Hindlimb muscle (tissue), 1 donor: ENCODE measurements at regions not wholly inside any gene's neighbourhood (a gene's known extent, or its start where the extent isn't known, plus 50 kb on each side); places are given as distances from the start of the nearest gene placed in this dataset.
"Not testable (repeated sequence)": the region's sequence is repeated elsewhere in the genome, so short reads cannot be mapped to it uniquely, and the experiment has no call there.

Experiments
- DNase-seq: peaks from one replicate; pipeline ENCODE4 v3.0.0-alpha.2; 2013

GRCh38 chr5:53733853-53734252, 173.4 kb downstream of the NDUFS4 start:
- no peak for DNase-seq

GRCh38 chr5:53738105-53738504, 177.7 kb downstream of the NDUFS4 start:
- no peak for DNase-seq

DNA sequence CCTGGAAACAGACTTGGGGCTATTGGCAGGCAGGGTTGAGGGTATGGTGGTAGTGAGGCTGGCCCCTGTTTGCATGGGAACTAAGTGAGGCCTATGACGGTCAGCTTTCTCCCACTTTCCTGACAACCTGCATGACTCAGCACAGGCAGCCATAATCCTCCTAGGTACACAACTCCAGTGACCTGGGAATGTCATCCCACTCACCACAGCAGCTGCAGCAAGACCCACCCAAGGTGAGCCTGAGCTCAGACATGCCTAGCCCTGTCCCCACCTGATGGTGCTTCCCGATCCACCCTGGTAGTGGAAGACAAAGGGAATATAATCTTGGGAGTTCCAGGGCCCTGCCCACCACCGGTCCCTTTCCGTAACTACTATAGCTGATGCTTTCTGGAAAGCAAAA, 178.7 kb downstream of the NDUFS4 start:
- DNase-seq: no peak

GRCh38 chr5:53749621-53750020, 189.2 kb downstream of the NDUFS4 start:
- no peak for DNase-seq

DNA sequence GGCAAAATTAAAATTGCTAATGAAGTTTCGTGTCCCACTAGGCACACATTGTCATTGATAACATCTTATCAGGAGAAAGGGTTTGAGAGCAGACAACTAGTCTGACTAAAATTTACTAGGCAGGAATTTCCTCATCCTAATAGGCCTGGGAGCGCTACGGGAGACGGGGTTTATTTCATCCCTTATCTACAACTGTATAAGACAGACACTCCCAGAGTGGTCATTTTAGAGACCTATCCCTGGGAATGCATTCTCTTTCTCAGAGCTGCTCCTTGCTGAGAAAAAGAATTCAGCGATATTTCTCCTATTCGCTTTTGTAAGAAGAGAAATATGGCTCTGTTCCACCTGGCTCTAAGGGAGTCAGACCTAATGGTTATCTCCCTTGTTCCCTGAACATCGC, 191.8 kb downstream of the NDUFS4 start:
- DNase-seq: not testable (repeated sequence)

GRCh38 chr5:53766673-53767072, 206.2 kb downstream of the NDUFS4 start:
- DNase-seq: no peak

DNA sequence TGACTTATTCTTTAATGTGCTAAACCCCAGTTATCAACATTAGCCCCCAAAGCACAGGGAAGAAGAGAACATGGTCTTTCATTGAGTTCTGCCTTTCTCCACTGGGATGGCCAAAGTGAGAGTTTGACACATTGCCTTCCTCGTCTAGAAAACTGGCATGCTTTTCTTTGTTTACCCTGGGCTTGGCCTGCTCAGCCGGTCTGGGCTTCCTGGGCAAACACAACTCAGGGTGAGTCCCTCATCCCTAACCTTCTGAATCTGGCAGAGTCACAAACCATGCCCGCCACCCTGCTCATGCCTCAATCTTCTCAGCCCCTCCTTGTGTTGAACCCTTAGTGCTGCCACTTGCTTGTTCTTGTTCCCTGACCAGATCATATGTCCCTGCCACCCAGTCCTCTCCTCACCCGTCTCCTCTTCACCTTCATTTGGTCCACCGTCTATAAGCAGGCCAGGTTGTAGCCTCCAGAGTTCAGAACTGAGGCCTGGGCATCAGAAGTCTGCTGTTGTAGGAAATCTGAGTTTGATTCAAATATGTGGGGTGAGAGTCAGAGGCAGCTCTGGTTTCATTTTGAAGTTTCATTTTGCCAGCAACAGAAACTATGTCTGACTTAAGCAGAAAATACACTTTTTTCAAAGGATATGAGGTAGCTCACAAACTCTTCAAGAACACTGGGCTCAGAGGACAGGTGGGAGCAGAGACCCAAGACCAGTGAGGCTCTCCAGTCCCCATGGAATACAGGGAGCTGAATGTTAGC, 217.6 kb downstream of the NDUFS4 start:
- no peak for DNase-seq

GRCh38 chr5:53779541-53779981, 219.1 kb downstream of the NDUFS4 start:
- DNase-seq: no peak

DNA sequence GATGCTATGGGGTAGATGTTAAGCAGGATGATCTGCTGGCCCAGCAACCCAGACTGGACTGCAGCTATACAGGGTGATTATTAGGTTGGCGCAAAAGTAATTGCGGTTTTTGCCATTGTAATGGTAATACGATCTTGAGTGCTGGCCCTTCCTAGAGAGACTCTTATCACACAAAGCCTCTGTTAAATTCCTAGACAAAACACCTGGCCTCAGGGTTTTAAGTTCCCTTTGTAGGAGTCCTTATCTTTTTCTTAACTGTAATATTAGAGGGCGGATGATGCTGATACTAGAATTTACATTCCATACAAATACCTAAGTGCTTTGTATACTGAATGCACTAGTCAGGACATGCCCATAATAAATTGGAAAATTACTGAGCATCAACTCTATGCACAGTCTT, 222.2 kb downstream of the NDUFS4 start:
- DNase-seq: no peak

DNA sequence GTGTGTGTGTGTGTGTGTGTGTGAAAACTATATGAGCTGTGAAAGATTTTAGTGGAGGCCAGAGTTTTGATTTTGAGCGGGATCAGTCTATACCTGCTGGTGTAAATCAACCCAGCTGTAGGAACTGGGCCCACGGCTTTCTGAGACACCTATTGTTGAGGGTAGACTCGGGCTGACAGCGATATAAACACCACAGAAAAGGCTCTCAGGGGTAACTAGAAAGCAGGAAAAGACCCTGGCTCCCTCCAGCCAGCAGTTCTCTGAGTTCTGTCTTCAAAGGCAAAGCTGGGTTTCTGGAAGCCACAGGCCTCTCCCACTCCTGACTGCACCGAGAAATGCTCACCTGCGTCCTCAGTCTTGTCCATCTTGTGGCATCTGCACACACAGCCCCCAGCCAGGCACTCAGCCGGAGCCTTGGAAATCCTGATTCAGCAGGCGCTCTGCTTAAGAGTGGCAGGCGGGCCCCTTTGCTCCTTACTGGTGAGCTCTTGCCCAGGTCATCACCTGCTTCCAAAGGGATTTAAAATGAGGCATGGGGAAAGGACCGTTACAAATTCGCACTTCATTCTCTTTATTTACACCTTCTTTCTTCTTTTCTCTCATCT, 223.3 kb downstream of the NDUFS4 start:
- DNase-seq: no peak

- DNase-seq: no peak
These were observed 224.2 kb downstream of the NDUFS4 start for GRCh38 chr5:53784596-53784995.

GRCh38 chr5:53785924-53786323, 225.5 kb downstream of the NDUFS4 start:
- no peak for DNase-seq

- DNase-seq: no peak
These were observed 229.6 kb downstream of the NDUFS4 start for GRCh38 chr5:53790026-53790425.

GRCh38 chr5:53792338-53792737, 231.9 kb downstream of the NDUFS4 start:
- no peak for DNase-seq

DNA sequence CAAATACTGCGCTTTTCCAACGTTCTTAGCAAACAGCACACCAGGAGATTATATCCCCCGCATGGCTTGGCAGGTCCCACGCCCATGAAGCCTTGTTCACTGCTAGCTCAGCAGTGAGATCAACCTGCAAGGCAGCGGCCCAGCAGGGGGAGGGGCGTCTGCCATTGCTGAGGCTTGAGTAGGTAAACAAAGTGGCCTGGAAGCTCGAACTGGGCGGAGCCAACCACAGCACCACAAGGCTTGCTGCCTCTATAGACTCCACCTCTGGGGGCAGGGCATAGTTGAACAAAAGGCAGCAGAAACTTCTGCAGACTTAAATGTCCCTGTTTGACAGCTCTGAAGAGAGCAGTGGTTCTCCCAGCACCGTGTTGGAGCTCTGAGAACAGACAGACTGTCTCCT, 239.2 kb downstream of the NDUFS4 start:
- not testable (repeated sequence) for DNase-seq

DNA sequence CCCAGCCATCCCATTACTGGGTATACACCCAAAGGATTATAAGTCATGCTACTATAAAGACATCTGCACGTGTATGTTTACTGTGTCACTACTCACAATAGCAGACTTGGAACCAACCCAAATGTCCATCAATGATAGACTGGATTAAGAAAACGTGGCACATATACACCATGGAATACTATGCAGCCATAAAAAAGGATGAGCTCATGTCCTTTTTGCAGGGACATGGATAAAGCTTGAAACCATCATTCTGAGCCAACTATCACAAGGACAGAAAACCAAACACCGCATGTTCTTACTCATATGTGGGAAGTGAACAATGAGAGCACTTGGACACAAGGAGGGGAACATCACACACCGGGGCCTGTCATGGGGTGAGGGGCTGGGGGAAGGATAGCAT, 248.0 kb downstream of the NDUFS4 start:
- not testable (repeated sequence) for DNase-seq

DNA sequence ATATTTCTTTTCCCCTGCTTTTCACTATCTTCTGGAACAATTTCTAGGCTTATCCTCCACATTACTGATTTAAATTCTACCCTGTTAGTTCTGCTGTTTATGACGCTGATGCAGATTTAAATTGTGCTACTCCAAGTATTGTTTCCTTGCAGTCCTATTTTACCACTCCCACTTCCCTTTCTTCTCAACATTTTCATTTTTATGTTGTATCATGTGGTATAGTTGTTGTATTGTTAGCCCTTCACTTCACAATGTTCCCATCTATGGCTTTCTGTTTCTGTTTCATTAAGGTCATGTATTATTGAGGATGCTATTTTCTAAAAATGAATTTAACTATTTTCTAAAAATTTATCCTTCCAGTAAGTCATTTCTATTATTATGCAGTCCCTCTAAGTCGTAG, 254.4 kb downstream of the NDUFS4 start:
- DNase-seq: no peak

DNA sequence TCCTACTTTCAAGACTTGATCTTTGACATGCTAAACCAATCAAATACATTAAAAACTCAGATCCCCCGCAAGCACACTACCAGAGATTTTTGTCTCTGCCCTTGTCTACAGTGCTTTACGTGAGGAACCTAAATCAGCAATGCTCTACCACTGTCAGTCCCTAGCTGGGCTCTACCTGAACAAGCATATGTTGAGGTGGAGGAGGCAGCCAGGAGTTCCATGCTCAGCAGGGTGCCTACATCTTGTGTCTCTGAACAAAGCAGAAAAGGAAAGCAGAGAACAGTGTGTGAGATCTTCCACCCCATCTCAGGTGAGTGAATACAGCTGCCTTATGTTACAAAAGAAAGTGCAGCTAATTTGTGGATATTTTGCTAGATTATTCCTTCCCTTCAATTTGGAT, 255.0 kb downstream of the NDUFS4 start:
- DNase-seq: no peak

- no peak for DNase-seq
These were observed 256.7 kb downstream of the NDUFS4 start for GRCh38 chr5:53817183-53817582.

- DNase-seq: no peak
These were observed 259.0 kb downstream of the NDUFS4 start for GRCh38 chr5:53819482-53819881.

DNA sequence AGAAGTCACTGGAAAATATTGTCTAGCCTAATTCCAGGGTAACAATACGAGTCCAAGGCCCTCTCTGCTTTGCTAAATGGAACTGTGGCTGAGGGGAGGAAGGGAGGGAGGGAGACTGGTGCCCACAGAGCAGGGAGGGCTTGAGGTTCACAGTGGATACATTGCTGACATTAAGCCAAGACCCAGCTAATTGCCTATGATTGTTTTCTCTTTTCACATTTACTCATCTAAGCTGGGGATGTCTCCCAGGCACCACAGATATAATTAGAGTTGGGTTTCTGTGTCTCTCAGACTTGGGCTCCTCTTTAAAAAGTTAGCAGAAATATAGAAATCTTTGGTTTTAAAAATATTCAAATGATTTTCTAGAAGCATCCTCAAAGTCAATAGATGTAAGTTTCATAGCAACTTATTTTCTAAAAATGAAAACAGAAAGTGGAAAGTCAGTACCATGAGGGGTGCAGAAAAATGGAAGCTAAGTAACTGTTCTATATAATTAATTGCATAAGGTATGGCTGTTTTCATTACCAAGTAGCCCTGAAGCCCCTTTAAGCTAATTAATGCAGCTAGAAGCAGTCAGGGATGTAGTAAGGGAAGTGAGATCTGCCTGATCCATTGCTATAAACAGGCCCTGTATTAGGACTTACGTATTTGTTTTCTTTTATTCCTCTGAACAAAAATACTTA, 259.8 kb downstream of the NDUFS4 start:
- DNase-seq: no peak

GRCh38 chr5:53820802-53821171, 260.3 kb downstream of the NDUFS4 start:
- DNase-seq: no peak

- no peak for DNase-seq
These were observed 264.6 kb downstream of the NDUFS4 start for GRCh38 chr5:53825016-53825415.

- DNase-seq: peak; percentile 36
These were observed 265.5 kb downstream of the NDUFS4 start for GRCh38 chr5:53825926-53826325.
